HG02642 (cell line): ENCODE measurements at regions not wholly inside any gene's neighbourhood (a gene's known extent, or its start where the extent isn't known, plus 50 kb on each side); places are given as distances from the start of the nearest gene placed in this dataset.

Experiments used
- ATAC-seq: cut with Tn5 transposase; IDR thresholded peaks from one replicate; pipeline ENCODE4 v1.9.1; 2021; ENCODE audit warnings: mild to moderate bottlenecking; ENCODE audit not compliant: unreplicated experiment, poor library complexity

DNA sequence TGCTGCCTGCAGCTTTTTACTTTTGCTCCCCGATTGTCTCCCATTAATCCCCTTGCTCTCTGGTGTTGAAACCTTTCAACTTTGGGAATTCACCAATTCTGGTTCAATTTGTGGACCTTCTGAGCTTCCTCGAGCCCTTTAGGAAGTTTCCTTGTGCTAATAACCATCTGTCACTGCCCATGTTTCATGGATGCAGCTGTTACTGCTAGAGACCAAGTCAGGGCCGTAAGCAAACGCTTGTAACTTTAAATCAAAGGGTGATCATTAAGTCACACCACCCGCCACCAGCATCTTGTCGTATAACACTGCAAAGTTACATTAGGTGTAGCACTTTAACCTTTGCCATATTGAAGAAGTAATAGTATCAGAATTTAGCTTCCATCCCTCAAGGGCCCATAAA, 268.3 kb upstream of the SASH1 start:
- no peak for ATAC-seq

DNA sequence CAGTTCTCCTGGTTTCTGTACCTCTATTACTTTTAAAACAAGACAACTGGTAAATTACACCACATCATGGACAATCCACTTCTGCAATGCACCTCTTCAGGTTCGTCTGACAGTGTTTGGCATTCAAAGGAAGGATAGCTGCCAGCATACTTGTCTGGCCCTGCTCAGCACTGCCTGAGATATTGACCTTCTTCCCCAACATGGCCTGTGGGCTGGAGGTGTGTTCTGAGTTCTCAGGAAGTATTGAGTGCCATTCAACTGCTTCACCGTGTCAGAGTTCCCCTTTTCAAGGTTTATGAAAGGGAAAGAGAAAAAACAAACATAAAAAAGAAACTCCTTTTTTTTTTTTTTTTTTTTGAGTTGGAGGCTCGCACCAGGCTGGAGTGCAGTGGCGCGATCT, 267.9 kb upstream of the SASH1 start:
- no peak for ATAC-seq

DNA sequence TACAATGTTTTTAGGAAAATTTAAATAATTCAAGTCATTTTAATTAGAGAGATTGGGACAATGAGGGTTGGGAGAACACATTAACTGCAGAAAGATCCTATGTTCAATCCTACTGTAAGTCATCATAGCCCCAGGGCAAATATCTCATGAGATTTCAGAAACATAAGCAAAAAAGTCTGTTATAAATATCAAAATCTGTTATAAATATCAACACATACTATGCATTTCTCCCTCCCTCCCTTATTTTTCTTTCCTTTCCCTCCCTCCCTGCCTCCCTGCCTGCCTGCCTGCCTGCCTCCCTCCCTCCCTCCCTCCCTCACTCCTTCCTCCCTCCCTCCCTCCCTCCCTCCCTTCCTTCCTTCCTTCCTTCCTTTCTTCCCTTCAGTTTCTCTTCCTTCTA, 267.3 kb upstream of the SASH1 start:
- ATAC-seq = no peak

DNA sequence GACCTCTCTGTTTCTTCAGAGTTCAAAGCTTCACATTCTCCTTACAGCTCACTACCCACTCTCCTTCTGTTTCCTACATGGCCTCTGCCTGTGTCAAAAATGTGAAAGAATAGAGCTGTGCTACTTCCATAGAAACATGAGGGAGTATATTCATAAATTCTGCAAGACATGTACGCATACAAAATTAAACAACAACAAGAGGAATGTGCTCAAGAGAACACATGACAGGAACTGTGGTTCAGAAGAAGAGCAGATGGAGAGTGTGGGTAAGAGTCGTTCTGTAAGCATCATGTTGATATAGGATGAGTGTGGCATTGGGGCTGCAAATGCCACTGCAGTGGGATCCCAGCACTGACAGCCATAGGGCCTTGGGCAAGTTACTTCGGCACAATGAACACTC, 266.6 kb upstream of the SASH1 start:
- ATAC-seq = no peak

DNA sequence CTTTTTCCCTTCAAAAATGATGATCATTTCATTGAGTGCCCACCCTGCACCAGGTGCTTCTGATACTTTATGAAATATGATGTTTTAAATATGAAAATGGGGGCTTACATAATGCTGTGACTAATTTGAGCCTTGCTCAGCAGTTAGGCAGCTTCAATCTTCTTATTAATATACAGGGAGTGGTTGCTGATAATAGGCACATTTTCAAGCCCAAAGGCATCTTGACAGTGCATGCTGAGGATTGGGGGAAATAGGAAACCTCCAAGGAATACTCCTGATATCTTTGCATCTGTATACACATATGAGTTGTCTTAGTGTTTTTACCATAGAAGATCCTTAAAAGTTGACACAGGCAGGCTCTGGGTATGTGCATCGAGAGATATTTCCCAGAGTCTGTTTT, 262.3 kb upstream of the SASH1 start:
- no peak for ATAC-seq

DNA sequence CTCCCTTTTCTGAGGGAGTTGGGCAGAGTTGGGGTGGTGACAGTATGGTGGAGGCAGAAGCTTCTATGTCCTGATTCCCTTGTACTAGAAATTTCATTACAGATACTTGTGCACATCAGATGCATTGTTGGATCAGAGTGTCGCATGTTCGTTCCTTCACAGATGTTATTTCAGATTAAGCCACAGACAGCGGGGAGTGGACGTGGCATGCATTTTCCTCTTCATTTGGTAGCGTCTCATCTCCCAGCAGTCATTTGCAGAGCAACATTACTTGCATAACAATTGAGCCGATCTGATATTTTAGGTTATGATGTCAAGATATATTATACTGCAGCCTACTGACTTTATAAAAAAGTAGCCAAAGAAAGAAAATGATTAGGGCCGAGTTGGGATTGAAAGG, 261.6 kb upstream of the SASH1 start:
- no peak for ATAC-seq

DNA sequence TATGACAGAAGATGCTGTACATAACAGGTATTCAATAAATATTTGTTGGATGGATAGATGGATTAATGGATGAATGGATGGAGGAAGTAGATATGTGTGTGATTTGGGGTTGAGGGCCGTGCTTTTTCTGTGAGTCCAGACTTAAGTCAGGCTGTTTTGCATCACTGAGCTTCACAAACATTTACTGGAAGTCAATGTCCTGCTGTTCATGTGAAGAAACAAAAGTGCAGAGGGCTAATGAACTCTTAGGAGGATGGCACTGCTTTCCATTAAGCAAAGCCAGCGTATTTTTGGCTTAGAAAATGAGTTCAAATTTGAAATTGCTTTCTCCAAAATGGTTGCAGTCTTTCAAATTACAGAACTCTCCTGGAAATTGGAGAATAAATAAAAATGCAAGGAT, 260.6 kb upstream of the SASH1 start:
- no peak for ATAC-seq

DNA sequence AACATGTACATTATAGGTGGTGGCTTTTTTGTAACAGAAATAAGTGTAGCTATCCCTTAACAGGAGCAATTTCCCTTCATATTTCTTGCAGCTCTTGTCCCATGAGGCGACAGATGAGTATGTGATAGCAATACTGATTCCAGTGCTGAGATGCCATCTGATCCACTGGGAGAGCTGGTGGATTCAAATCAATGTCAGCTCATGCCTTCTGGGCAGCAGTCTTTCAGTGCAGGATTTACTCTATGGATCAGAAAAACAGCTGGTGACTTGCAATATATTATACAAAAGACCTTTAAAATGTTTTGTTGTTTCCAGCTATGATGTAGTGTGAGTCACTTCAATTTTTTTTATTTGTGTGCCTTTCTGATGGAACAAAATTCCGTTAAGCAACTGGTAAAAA, 259.9 kb upstream of the SASH1 start:
- no peak for ATAC-seq

DNA sequence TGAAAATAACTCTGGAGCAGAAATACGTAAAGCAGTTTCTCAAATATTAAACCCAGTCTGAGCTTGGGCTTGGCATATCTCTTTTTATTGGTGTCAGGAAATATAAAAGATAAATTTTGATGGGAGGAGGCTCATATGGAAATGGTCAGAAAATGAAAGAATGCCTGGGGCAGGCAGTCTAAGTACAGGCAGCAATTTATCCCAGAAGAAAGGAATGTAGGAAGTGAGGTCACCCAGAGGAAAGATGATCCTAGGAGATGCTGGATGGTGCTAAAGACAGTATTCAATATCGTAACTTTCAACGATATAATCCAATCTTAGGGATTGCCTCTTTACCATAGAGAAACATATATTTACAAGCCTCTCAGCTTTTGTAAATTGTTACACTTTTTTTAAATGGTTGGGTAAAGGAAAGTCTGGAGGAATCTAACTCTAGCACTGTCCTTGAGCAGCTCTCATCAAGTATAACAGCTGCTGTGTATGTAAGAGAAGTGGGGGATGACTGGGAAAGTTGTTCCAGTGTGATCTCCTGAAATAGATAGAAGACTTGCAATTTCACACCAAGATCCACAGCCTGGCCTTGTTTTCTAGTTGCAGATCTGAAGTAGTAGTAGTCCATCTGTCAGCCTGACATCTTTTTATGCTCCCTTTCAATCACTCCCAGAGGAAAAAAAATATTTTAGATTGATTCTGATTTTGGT, 256.9 kb upstream of the SASH1 start:
- ATAC-seq = no peak

DNA sequence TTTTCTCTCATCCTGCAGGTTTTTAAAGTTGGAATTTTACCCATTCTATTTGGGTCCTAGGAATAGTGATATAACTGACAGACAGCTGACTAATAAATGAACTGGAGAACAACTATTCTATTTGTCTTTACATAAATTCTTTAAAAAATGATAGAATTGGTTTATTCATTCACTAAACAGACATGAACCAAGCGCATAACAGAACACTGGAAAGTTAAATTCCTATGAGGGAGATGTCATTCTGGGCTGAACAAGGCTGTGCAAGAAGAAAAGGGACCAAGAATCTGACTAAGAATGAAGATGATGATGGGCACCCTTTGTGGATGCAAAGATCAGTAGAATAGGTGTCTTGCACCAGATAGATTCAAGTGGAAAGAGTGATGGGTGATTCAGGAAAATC, 256.3 kb upstream of the SASH1 start:
- no peak for ATAC-seq

DNA sequence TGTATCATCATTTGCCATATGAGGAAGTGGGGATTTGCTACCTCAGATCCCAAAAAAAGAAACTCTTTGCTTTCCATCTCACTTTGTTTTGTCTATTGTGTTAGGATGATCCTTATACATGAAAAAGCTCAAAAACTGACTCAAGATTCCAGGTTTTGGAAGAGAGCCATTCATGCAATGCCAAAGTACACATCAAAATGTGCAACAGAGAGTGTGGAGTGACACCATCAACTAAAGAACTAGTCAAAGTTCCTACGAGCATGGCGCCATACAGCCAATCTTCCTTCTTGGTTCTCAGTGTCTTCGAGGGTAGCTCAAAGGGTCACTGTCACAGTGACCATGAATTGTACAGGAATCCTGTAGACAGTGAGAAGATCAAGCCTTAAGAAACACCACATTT, 255.8 kb upstream of the SASH1 start:
- no peak for ATAC-seq

DNA sequence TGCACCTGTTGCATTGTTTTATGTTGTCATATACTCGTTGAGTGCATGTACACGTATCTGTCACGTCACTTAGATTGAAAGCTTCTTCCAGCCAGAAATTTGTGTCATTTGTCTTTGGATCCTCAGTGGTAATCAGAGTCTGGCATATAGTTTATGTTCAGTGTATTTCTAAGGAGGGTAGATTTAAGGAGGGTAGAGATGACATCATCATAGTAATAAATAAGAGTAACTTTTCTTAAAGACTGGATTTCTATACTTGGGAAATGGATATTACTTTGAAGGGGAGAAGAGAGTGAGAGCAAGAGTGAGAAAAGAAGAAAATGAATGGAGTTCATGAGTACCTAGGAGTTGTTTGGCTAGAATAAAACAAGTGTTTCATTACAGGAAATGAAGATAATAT, 255.0 kb upstream of the SASH1 start:
- no peak for ATAC-seq

DNA sequence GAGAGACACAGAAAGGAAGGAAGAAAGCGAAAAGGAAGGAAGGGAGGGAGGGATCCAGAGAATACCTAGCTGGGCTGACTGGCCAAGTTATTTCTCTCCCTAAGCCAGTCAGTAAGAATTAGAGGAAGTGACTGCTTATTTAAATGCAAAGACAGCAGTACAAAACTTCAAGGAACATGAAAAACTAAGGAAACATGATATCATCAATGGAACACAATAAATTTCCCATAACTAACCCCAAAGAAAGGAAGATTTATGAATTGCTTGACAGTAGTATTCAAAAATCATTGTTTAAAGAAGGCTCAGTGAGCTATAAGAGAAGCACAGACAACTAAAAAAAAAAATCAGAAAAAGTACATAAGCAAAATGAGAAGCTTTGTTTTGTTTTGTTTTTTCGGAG, 252.3 kb upstream of the SASH1 start:
- no peak for ATAC-seq

DNA sequence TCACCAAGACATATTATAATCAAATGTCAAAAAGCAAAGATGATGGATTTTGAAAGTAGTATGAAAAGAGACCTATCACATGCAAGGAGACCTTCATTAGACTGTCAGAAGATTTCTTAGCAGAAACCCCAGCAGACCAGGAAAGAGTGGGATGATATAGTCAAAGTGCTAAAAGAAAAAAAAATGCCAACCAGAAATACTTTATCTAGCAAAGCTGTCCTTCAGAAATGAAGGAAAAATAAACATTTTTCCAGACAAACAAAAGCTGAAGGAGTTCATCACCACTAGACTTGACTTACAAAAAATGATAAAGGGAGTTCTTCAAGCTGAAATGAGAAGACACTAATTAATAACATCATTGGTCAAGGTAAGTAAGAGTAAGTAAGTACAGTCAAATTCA, 251.2 kb upstream of the SASH1 start:
- ATAC-seq = no peak

DNA sequence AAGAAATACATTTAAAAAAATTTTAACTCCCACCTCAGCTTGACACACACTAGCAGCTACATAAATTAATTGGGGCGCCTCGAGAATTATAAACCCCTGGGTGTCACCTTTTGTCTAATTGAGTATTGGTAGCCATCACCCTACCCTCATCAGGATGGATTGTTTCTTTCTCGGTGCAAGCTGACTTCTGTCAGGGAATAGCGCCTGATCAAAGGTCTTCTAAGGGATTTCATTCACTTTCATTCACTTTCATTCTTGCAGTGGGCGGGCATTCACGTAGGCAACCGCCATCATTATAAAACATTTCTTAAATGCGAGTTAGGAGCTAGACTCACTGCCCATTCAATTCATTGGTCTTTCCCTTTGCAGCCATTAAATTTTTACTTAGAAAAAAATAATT, 239.2 kb upstream of the SASH1 start:
- ATAC-seq = no peak

DNA sequence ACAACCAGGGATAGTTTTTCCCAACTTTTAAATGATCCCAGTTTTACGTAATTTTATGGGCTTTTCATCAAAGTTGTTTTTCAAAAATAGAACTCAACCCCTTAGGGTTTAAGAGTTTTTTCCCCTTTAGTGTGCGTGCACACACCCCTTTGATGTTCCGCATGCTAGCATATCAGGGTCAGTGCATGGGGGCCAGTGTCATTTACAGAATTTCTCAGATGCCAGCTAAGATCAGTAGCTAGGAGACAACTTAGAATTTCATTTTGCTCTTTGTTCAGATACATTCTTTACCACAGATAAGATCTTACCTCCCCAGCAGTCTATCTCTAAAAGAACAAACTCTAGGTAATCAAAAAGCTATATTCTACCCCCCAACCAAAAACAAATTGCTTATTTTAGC, 238.5 kb upstream of the SASH1 start:
- no peak for ATAC-seq

DNA sequence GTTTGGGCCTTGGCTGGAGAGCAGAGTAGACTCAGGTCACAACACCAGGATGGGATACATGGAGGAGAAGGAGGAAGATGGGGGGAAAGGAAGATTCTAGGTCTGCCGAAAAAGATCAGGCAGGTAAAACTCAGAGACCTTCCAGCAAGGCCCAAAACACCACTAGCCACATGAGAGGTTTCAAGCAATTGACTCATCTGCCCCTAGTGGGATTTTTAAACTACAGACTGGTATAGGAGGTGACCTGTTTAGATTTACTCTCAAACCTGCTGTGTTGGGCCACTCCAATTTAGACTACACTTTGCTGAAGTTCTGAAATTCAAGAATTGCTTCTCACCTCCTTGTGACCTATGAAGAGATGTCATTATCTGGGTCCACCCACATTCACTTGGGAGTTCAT, 236.9 kb upstream of the SASH1 start:
- no peak for ATAC-seq

DNA sequence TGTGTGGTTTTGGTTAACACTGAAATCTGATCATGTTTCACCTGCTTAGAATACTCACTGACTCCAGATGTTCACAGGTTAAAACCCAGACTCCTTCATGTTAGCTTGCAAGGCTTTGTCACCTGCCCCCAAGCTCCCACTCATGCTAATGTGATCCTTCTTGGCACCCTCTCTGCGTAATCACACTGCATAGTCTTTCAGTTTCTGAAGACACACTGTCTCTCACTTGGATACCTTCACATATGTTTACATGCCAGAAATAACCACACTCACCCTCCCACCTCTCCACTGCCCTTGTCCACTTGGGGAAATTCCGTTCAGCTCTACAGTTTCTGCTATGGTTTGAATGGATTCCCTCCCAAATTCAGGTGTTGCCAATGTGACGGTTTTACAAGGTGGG, 234.7 kb upstream of the SASH1 start:
- no peak for ATAC-seq

DNA sequence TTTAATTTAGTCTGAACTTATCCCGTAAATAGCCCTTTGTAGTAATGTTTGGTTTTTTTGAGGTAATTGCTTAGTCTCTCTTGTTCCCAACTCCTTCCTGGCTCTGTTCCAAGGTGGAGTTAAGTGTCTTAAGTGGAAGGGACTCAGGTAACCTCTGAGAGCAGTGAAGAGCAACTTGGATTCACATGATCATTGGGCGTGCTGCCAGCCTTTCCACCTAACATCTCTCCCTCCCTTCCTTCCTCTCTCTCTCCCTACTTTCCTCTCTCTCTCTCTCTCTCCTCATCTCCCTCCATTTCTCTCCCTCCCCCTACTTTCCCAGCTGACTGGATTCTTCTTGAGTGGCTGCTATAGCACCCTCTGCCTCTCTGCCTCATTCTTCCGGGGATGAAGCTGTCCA, 232.9 kb upstream of the SASH1 start:
- ATAC-seq = no peak

DNA sequence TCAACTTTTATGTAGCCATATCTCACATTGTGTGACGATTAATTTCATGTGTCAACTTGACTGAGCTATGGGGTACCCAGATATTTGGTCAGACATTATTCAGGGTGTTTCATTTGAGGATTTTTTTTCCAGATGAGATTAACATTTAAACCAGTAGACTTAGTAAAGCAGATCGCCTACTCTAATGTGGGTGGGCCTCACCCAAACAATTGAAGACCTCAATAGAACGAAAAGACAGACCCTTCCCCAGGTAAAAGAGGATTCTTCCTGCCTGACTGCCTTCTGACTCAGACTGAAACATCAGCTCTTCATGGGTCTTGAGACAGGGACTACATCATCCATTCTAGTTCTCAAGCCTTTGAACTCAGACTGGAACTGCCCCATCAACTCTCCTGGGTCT, 231.7 kb upstream of the SASH1 start:
- no peak for ATAC-seq

DNA sequence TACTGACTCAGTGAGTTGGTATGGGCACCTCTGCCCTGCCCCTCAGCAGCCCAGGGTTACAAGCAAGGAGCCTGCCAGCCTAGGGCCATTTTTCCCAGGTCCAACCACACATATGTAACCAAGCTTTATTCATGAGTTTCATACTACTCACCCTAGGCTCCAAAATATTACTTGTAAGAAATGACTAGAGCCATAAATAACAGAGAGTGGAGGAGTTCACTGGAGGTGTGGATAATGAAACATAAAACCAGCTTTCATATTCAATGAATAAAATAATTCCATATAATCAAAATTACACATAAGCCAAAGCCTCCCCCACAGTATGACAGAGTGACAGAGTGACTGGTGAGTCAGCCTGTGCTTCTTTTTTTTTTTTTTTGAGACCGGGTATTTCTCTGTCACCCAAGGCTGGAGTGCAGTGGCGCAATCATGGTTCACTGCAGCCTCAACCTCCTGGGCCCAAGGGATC, 229.8 kb upstream of the SASH1 start:
- ATAC-seq = no peak

DNA sequence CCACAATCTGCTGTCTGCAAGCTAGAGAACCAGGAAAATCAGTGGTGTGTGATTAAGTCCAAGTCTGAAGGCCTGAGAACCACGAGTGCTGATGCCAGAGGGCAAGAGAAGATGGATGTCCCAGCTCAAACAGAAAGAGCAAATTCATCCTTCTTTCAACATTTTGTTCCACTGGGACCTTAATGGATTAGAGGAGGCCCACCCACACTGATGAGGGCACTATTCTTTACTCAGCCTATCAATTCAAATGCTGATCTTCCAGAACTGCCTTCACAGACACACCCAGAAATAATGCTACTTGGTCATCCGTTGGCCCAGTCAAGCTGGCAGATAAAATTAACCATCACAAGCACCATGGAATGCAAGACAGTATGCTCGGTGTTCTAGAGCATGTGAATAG, 226.6 kb upstream of the SASH1 start:
- ATAC-seq = no peak

DNA sequence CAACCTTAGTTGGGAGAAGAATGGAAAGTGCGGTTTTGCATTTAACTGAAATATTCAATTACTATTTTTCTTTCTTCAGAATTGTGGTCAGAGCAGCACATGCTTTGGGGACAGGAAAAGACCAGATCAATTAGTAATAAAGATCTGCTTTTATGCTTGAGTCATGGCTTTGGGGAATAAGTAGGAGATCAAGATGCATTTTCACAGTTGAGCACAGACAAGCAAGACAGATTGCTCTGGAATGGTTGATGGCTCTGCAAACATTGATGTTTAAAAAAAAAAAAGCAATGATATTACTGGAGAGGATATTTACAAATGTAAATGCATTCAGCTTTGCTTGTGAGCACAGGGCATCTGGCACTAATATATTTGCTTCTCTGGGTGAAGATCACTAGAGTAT, 224.4 kb upstream of the SASH1 start:
- no peak for ATAC-seq
